MM.1S (cell line): ENCODE measurements at regions not wholly inside any gene's neighbourhood (a gene's known extent, or its start where the extent isn't known, plus 50 kb on each side); places are given as distances from the start of the nearest gene placed in this dataset.

ENCODE experiments used
- EZH2 ChIP-seq: fragments of 300-600 bp; sonication (generic); optimal IDR thresholded peaks from 2 replicates; pipeline ENCODE3; 2017; ENCODE audit warnings: low read depth, mild to moderate bottlenecking, antibody characterized with exemption, low read length, mixed read lengths
- EZH2phosphoT487 ChIP-seq: fragments of 300-600 bp; sonication (generic); IDR thresholded peaks from 2 replicates; pipeline ENCODE4 v1.6.1; 2018; ENCODE audit warnings: antibody characterized with exemption, low read length
- TF ChIP-seq, protein P1 (sequence below): fragments of 300-600 bp; sonication (generic); IDR thresholded peaks from 2 replicates; pipeline ENCODE4 v1.5.1; 2016; ENCODE audit warnings: antibody characterized with exemption, low read length, mixed read lengths

DNA sequence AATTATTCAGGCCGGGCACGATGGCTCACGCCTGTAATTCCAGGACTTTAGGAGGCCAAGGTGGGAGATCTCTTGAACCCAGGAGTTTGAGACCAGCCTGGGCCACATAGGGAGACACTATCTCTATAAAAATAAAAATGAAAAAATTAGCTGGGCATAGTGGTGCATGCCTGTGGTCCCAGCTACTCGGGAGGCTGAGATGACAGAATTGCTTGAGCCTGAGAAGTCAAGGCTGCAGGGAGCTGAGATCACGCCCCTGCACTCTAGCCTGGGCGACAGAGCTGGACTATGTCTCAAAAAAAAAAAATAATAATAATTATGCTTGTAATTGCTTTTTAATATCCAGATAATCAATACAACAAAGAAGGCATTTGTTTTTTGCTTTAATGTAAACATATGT is 91.3 kb downstream of the RIPK4 start:
- TF ChIP-seq, protein P1, sequence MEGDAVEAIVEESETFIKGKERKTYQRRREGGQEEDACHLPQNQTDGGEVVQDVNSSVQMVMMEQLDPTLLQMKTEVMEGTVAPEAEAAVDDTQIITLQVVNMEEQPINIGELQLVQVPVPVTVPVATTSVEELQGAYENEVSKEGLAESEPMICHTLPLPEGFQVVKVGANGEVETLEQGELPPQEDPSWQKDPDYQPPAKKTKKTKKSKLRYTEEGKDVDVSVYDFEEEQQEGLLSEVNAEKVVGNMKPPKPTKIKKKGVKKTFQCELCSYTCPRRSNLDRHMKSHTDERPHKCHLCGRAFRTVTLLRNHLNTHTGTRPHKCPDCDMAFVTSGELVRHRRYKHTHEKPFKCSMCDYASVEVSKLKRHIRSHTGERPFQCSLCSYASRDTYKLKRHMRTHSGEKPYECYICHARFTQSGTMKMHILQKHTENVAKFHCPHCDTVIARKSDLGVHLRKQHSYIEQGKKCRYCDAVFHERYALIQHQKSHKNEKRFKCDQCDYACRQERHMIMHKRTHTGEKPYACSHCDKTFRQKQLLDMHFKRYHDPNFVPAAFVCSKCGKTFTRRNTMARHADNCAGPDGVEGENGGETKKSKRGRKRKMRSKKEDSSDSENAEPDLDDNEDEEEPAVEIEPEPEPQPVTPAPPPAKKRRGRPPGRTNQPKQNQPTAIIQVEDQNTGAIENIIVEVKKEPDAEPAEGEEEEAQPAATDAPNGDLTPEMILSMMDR, result no peak
- TF ChIP-seq EZH2phosphoT487 (no peak), EZH2 (no peak)
